ENCODE measurements at regions not wholly inside any gene's neighbourhood (a gene's known extent, or its start where the extent isn't known, plus 50 kb on each side); places are given as distances from the start of the nearest gene placed in this dataset.

- TF ChIP-seq CTCF (IDR thresholded peaks at IDR 0.05) (no peak), POLR2A (IDR thresholded peaks at IDR 0.05) (no peak)
Measured at GRCh38 chr3:34407281-34407680, 608.9 kb downstream of the PDCD6IP start.

Measured in Peyer's patch (tissue), 4 donors.